Parathyroid adenoma (tissue), 2 donors: ENCODE measurements at regions not wholly inside any gene's neighbourhood (a gene's known extent, or its start where the extent isn't known, plus 50 kb on each side); places are given as distances from the start of the nearest gene placed in this dataset.

Experiments used
- H2AFZ ChIP-seq: fragments of 300-600 bp; sonication (generic); one replicate; pipeline ENCODE4 v1.7.0; 2017; ENCODE audit warnings: antibody characterized with exemption, mild to moderate bottlenecking
- H3K27ac ChIP-seq: fragments of 300-600 bp; sonication (generic); one replicate; pipeline ENCODE4 v1.7.0; 2017
- H3K27me3 ChIP-seq: fragments of 300-600 bp; sonication (generic); one replicate; pipeline ENCODE4 v1.7.0; 2017; ENCODE audit warnings: low read length; ENCODE audit not compliant: control insufficient read depth, insufficient read depth
- H3K36me3 ChIP-seq: fragments of 300-600 bp; sonication (generic); one replicate; pipeline ENCODE4 v1.7.0; 2017; ENCODE audit warnings: low read length; ENCODE audit not compliant: control insufficient read depth, insufficient read depth
- H3K4me1 ChIP-seq: fragments of 300-600 bp; sonication (generic); one replicate; pipeline ENCODE4 v1.7.0; 2017; ENCODE audit warnings: control low read depth
- H3K4me2 ChIP-seq: fragments of 300-600 bp; sonication (generic); one replicate; pipeline ENCODE4 v1.7.0; 2017; ENCODE audit warnings: low read length
- H3K4me3 ChIP-seq: fragments of 300-600 bp; sonication (generic); one replicate; pipeline ENCODE4 v1.7.0; 2017; ENCODE audit warnings: low read depth, low read length
- H3K79me2 ChIP-seq: fragments of 300-600 bp; sonication (generic); one replicate; pipeline ENCODE4 v1.7.0; 2017; ENCODE audit warnings: control low read depth
- H3K9ac ChIP-seq: fragments of 300-600 bp; sonication (generic); one replicate; pipeline ENCODE4 v1.7.0; 2017; ENCODE audit warnings: mild to moderate bottlenecking
- H3K9me3 ChIP-seq: fragments of 300-600 bp; sonication (generic); one replicate; pipeline ENCODE4 v1.7.0; 2017; ENCODE audit warnings: low read length; ENCODE audit not compliant: control insufficient read depth
- TF ChIP-seq, protein P1 (sequence below): fragments of 300-600 bp; sonication (generic); IDR thresholded peaks from one replicate; pipeline ENCODE4 v1.7.0; 2017; ENCODE audit warnings: antibody characterized with exemption, mild to moderate bottlenecking
- donor health status: primary hyperparathyroidism.

GRCh38 chr5:159508344-159508743, 178.1 kb upstream of the IL12B start:
- H3K4me3 ChIP-seq = no peak overlapping the region
- H3K4me2 ChIP-seq = no peak overlapping the region
- H3K4me1 ChIP-seq = no peaks in the 10 kb centered on the region
- TF ChIP-seq, protein P1, sequence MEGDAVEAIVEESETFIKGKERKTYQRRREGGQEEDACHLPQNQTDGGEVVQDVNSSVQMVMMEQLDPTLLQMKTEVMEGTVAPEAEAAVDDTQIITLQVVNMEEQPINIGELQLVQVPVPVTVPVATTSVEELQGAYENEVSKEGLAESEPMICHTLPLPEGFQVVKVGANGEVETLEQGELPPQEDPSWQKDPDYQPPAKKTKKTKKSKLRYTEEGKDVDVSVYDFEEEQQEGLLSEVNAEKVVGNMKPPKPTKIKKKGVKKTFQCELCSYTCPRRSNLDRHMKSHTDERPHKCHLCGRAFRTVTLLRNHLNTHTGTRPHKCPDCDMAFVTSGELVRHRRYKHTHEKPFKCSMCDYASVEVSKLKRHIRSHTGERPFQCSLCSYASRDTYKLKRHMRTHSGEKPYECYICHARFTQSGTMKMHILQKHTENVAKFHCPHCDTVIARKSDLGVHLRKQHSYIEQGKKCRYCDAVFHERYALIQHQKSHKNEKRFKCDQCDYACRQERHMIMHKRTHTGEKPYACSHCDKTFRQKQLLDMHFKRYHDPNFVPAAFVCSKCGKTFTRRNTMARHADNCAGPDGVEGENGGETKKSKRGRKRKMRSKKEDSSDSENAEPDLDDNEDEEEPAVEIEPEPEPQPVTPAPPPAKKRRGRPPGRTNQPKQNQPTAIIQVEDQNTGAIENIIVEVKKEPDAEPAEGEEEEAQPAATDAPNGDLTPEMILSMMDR = no peak
- no peaks in the 10 kb centered on the region for H3K36me3 ChIP-seq
- H3K27me3 ChIP-seq = no peaks in the 10 kb centered on the region
- no peak overlapping the region for H2AFZ ChIP-seq
- H3K27ac ChIP-seq = no peak overlapping the region
- no peak overlapping the region for H3K9ac ChIP-seq
- H3K79me2 ChIP-seq = no peaks in the 10 kb centered on the region
- H3K9me3 ChIP-seq = no peaks in the 10 kb centered on the region

DNA sequence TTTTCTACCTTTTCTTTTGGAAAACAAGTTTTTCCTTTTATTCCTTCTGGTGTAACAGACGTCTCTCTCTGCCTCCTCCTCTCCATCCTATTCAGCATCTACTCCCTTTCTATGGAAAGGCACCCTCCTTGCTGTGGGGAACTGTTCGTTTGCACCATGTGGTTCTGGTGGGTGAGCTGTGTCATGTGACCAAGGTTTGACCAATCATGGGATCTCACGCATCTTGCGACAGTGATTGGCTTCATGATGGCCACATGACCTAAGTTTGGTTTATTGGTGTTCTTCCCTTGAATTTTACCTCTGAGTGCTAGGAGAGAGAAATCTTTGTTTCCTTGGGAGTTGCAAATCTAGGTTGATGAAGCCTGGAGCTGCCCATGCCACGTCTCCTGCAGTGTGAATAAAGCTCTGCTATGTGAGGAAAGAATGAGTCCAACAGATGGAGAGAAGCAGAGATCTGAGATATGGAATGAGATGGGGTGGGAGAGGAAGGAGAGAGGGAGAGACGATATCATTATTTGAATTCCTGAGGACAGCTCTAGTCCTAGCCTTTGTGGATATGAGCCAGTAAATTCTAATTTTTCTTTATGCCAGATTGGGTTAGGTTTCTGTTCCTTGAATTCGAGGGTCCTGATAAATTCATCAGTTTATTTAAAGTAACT, 178.8 kb upstream of the IL12B start:
- Histone ChIP-seq H3K9ac (no peak overlapping the region), H3K36me3 (no peaks in the 10 kb centered on the region), H3K4me2 (no peak overlapping the region), H2AFZ (no peak overlapping the region), H3K9me3 (no peaks in the 10 kb centered on the region), H3K4me1 (no peaks in the 10 kb centered on the region), H3K4me3 (no peak overlapping the region), H3K79me2 (no peaks in the 10 kb centered on the region), H3K27me3 (no peaks in the 10 kb centered on the region), H3K27ac (no peak overlapping the region)
- TF ChIP-seq, protein P1 = no peak

DNA sequence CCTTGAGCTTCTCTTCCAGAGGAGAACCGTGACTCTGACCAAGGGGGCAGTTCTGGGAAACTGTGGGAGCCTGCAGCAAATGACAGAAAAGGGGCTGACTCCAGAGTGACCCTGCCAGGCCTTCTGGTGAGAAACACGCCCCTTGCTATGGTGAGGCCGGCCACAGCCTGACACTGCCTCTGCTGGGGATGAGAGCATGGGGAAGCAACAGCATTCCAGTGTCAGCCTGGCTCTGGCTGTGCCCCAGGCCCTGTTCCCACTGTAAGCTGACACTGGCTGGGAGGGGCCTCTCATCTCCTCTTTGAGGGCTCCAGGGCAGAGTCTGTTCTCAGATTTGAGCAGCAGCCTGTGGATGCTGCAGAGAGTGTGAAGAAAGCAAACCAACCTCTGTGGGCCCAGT, 180.0 kb upstream of the IL12B start:
- TF ChIP-seq, protein P1 = no peak
- Histone ChIP-seq H3K79me2 (no peaks in the 10 kb centered on the region), H3K4me2 (no peak overlapping the region), H3K36me3 (no peaks in the 10 kb centered on the region), H3K27ac (no peak overlapping the region), H2AFZ (peak overlapping the region; percentile 25), H3K4me3 (no peak overlapping the region), H3K9me3 (no peaks in the 10 kb centered on the region), H3K27me3 (no peaks in the 10 kb centered on the region), H3K9ac (no peak overlapping the region), H3K4me1 (no peaks in the 10 kb centered on the region)

DNA sequence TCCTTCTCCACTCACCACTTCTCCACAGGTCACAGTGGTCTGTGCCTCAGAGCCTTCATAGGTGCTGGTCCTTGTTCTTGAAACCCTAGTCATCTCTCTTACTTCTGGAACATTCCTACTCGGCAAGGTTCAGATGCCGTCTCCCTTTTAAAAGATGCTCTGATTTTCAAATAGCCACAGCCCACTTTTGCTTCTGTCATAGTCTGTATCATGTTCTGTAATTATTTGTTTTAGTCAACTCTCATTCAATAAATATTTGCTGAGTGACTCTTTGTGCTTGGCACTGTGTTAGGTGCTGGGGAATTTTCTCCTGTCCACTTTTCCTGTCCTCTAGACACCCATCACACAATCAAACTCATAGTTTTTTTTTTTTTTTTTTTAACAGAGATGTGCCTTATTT, 181.3 kb upstream of the IL12B start:
- Histone ChIP-seq H3K9ac (no peak overlapping the region), H3K4me2 (no peak overlapping the region), H2AFZ (no peak overlapping the region), H3K36me3 (no peaks in the 10 kb centered on the region), H3K27me3 (no peaks in the 10 kb centered on the region), H3K4me1 (no peaks in the 10 kb centered on the region), H3K79me2 (no peaks in the 10 kb centered on the region), H3K9me3 (no peaks in the 10 kb centered on the region), H3K4me3 (no peak overlapping the region), H3K27ac (no peak overlapping the region)
- TF ChIP-seq, protein P1 = no peak

DNA sequence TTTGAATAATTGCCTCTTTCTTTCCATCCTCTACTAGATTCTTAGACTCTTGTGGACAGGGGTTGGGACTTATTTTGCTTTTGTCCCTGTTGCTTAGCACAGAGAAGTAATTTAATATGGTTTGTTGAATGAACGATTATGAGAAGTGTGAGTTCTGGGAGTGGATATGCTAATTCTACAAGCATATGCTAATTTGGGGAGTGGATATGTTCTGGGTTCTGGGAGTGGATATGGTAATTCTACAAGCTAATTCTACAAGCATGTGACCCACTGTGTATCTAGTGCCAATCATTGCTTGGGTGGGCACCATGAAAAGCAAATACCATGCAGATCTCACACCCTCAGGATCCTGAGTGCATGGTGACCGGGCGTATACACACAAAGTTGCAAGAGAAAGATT, 181.8 kb upstream of the IL12B start:
- TF ChIP-seq, protein P1 = no peak
- H3K36me3 ChIP-seq = no peaks in the 10 kb centered on the region
- no peak overlapping the region for H3K4me3 ChIP-seq
- no peak overlapping the region for H2AFZ ChIP-seq
- no peak overlapping the region for H3K27ac ChIP-seq
- no peak overlapping the region for H3K9ac ChIP-seq
- no peaks in the 10 kb centered on the region for H3K27me3 ChIP-seq
- H3K79me2 ChIP-seq = no peaks in the 10 kb centered on the region
- H3K9me3 ChIP-seq = no peaks in the 10 kb centered on the region
- no peaks in the 10 kb centered on the region for H3K4me1 ChIP-seq
- no peak overlapping the region for H3K4me2 ChIP-seq
